HG02798 (cell line): ENCODE measurements at regions not wholly inside any gene's neighbourhood (a gene's known extent, or its start where the extent isn't known, plus 50 kb on each side); places are given as distances from the start of the nearest gene placed in this dataset.
"Not testable (repeated sequence)": the region's sequence is repeated elsewhere in the genome, so short reads cannot be mapped to it uniquely, and the experiment has no call there.

Experiments
- ATAC-seq: cut with Tn5 transposase; IDR thresholded peaks from one replicate; pipeline ENCODE4 v1.9.1; 2021; ENCODE audit warnings: mild to moderate bottlenecking; ENCODE audit not compliant: unreplicated experiment, poor library complexity

DNA sequence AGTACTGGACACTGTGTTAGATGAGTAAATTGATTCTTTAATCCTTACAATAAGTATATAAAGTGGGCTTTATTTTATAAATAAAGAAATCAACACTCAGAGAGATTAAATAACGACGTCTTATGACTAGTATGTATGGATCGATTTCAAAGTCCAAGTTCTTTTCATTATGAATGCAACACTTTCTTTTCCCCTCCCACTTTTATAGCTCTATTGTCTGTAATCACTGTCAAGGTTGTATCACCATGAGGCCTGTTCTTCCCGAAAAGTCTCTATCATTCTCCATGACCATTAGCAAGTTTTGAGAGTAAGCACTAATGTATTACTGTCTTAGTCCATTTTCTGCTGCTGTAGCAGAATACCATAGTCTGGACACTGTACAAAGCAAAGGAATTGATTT is 228.4 kb downstream of the TLR4 start:
- ATAC-seq, result no peak

- peak; percentile 97 for ATAC-seq
Measured at GRCh38 chr9:117936185-117937130, 232.3 kb downstream of the TLR4 start.

DNA sequence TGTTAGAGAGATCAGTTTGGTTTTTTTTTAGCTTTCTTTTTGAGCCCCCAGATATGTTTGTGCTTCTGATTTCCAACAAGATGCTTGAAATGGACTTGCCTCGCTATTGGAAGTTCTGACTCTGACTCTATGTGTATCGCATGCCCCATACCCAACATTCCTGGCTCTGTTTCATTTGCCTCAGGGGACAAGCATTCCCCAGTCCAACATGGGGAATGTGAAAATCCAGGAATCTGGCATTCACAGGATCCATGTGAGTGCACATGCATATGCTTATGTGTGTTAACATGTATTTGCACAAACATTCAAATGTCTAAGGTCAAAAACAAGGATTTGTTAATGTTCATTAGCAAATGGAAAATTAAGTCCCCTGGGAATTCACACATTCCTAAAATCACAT is 233.9 kb downstream of the TLR4 start:
- ATAC-seq, result no peak

DNA sequence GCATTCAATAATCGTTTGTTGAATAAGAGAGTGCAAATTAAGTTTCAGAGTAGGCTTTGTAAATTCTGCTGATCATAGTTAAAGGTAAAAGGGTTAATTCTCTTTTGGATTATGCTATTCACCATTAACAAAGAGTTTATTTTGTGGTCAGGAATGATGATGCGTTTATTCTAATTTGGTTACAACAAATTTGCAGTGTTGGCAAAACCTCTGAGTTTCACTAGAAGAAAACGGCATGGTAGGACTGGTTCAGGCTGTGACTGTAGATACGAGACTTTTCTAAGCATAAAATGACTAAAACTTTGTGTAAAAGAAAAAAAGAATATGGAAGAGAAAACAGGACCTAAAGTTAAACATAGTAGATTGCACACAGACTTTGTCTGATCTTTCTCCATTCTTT is 234.7 kb downstream of the TLR4 start:
- ATAC-seq, result no peak

GRCh38 chr9:117944750-117945149 is 240.5 kb downstream of the TLR4 start:
- ATAC-seq, result not testable (repeated sequence)

GRCh38 chr9:117945286-117945685 is 241.1 kb downstream of the TLR4 start:
- ATAC-seq, result peak; percentile 48

DNA sequence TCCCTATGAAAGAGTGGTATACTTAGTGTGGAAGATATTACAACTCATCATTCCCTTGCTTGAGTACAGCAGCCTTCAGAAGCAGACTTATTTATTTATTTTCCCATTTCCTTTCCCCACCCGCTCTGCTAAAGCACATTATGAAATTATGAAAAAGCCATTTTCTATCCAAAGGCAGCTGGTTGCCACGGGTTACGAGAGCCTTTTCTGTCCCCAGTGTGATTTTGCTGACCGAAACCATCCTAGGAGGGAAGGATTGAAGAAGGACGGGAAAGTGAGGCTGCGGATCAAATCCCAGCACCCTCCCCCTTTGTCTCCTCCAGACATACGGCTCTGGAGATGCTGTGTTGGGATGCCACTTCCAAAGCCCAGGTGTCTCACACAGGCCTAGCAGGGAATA is 246.9 kb downstream of the TLR4 start:
- ATAC-seq, result no peak

DNA sequence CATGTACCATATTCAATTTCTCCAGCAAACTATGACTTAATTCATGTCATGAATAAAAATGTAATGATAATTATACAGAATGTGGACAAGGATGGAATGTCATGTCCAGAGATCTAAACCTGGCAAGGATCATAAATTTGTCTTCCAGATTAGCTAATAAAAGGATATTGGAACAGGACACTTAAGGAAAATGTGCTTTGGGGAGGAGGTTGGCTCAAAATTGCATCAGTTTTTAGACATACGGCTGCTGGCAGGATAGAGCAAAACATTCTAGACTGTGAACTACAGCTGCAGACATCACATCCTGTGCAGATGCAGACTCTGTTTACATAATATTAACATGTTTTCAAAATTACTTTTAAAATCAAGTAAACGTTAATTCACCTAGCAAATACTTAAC is 248.4 kb downstream of the TLR4 start:
- ATAC-seq, result no peak

DNA sequence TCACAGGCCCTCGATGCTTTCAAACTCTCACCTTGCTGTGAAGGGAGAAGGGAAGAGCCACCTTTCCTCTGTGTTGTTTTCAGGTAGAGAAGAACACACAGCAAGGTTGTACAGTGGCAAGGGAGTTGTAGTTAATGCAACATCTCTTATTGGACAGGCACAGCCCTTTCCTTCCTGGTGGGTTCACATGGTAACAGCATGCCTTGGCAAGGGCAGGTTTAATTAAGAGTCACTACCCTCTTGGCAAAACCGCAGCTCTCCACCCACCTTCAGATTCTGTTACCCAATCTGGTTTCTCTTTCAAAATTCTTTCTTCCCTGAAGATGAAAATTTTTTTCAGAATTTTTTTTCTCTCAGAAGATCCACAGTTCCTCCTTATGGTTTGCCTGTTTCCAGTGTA is 253.1 kb downstream of the TLR4 start:
- ATAC-seq, result no peak

GRCh38 chr9:117958726-117959125 is 254.5 kb downstream of the TLR4 start:
- no peak for ATAC-seq

GRCh38 chr9:117963493-117964090 is 259.4 kb downstream of the TLR4 start:
- ATAC-seq, result no peak

DNA sequence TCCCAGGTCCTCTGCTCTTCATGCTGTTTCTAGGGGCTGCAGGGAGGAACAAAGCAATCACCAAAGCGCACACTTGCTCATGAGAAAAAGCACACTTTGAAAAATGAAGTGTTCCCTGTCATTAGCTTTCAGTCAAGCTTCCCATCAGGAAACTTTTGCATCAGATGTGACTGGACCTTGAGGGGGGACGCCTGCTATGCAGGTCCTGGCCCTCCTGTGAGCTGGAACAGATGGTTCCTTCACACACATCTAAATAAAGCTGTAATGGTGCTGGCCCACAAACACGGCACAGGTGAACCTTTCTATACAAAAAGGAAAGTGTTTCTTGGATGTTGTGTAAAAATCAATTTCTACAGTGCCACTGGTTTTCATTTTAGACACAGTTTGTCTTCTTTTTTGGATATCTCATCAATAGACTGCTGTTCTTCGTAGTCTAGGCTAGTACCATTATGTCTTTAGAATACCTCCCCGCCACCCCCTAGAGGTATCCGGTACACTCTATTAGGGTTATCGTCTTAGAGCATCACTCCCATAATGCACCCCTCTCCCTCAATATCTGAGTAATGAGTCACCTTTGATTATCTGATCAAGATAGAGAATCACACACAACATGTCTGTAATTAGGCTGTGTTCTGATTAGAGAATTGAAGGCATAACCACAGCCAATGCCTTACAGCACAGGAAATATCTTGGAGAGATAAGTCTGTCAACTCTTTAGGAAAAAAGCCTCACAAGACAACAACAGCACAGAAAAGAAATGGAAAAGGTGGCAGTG is 266.3 kb downstream of the TLR4 start:
- ATAC-seq, result no peak

DNA sequence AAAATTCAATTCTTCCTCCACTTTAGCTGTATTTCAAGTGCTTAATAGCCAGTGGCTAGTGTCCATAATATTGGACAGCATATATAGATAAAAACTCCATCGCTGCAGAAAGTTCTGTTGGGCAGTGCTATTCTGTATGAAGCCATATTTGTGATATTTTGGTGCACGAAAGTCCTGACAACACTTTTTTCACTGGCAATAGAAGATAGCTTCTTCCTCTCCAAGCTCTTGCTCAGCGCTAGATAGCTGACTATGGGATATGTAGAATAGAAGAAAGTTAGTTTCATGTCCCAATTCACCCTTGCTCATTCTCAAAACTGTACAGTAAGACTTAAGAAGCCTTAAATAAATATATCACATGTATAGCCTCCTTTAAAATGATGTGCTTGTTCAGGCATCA is 269.9 kb downstream of the TLR4 start:
- no peak for ATAC-seq

DNA sequence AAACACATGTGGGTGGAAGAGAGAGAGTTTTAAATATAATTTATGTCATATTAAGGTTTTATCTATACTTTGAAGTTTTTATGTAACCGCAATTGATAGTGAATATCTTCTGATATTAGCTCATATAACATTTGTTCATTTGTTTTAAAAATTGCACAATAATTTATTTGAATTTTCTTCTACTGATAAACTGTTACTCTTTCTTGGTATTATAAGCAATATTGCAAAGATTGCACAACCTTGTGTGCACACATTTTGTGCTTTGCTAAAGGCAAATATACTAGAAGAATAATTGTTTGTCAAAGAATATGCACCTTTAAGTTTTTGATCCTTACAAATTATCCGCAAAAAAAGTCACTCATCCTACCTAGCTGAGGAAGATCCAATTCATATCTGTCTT is 275.7 kb downstream of the TLR4 start:
- ATAC-seq, result no peak

GRCh38 chr9:117987945-117988344 is 283.7 kb downstream of the TLR4 start:
- no peak for ATAC-seq

GRCh38 chr9:117992006-117992405 is 287.8 kb downstream of the TLR4 start:
- ATAC-seq, result no peak

DNA sequence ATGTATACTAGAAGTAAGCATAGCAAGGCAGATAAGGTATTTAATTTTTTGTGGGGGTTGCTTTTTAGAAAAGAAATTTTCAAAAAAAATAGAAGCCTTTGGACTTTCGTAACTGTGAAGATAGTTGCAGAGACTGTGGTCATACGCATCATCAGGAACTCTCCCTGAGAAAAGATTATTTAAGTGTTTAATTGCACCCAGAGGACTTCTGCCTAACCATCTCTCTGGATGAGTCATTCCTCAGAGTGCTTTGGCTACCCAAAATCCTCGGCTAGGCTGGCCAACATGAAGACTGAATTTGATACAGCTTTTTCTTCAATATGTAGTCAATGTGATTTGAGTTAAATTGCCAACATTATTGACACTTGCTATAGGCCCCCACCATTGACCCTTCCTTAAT is 296.4 kb downstream of the TLR4 start:
- ATAC-seq, result no peak

GRCh38 chr9:118003240-118003639 is 299.0 kb downstream of the TLR4 start:
- no peak for ATAC-seq

- no peak for ATAC-seq
Measured at GRCh38 chr9:118008246-118008645, 304.0 kb downstream of the TLR4 start.

- no peak for ATAC-seq
Measured at GRCh38 chr9:118009614-118010013, 305.4 kb downstream of the TLR4 start.

GRCh38 chr9:118017607-118018122 is 313.5 kb downstream of the TLR4 start:
- no peak for ATAC-seq
